GM12872 (cell line): ENCODE measurements at regions not wholly inside any gene's neighbourhood (a gene's known extent, or its start where the extent isn't known, plus 50 kb on each side); places are given as distances from the start of the nearest gene placed in this dataset.

Experiments used
- CTCF ChIP-seq: IDR thresholded peaks from 3 replicates; pipeline ENCODE4 v1.5.1; 2011; ENCODE audit warnings: low read depth, mild to moderate bottlenecking, low read length, moderate library complexity; ENCODE audit not compliant: insufficient read depth

GRCh38 chrX:101759000-101759399 lies 99.3 kb upstream of the ARMCX2 start:
- peak; percentile 35; the same call in 1 of the 3 replicates for TF ChIP-seq CTCF

- TF ChIP-seq CTCF = no peak
Observed at GRCh38 chrX:101750744-101751143, 91.1 kb upstream of the ARMCX2 start.

GRCh38 chrX:101749436-101749835 lies 89.8 kb upstream of the ARMCX2 start:
- TF ChIP-seq CTCF = no peak

- no peak for TF ChIP-seq CTCF
Observed at GRCh38 chrX:101745046-101745445, 85.4 kb upstream of the ARMCX2 start.

GRCh38 chrX:101744085-101744484 lies 84.4 kb upstream of the ARMCX2 start:
- TF ChIP-seq CTCF = no peak

- no peak for TF ChIP-seq CTCF
Observed at GRCh38 chrX:101740642-101741041, 81.0 kb upstream of the ARMCX2 start.

GRCh38 chrX:101736651-101737050 lies 77.0 kb upstream of the ARMCX2 start:
- TF ChIP-seq CTCF = no peak

GRCh38 chrX:101732870-101733269 lies 73.2 kb upstream of the ARMCX2 start:
- TF ChIP-seq CTCF = no peak
